ENCODE measurements at regions not wholly inside any gene's neighbourhood (a gene's known extent, or its start where the extent isn't known, plus 50 kb on each side); places are given as distances from the start of the nearest gene placed in this dataset.

DNA sequence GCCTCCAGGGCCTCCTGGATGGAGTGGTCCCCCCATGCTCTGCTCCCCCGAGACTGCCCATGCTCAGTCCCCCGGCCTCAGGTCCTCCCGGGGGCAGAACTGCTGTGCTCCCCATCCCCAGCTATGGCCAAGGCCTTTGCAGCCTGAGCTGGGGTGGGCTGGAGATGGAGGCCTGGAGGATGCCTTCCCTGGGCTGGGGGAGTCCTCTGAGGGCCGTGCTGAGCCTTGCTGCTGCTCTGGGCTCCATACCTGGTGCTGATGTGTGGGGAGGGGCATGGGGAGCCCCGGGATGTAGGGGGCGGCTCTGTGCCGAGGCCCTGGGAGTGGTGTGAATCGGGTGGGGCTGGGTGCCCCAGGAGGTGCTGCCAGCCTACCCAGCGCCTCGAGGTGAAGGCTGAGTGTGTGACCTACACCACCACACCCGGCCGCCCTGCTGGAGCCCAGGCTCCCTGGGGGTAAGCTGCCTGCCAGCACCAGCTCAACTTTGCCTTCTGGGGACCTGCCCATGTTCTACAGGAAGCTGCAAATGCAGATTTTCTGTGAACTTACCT is 109.5 kb downstream of the UNCX start:
- H3K9ac ChIP-seq, result no peak overlapping the region
- no peaks in the 10 kb centered on the region for H3K36me3 ChIP-seq (replicated peaks in 1 of 2; ENCODE audit: control insufficient read depth in 1 of 2, insufficient read depth in 2 of 2, low read length in 1 of 2)
- H3K9me3 ChIP-seq, result no peaks in the 10 kb centered on the region
- no peak overlapping the region for H2AFZ ChIP-seq (ENCODE audit: low read depth)
- TF ChIP-seq TEAD4 (IDR thresholded peaks at IDR 0.05; ENCODE audit: borderline replicate concordance, insufficient read depth), result no peak
- TF ChIP-seq, protein P1, sequence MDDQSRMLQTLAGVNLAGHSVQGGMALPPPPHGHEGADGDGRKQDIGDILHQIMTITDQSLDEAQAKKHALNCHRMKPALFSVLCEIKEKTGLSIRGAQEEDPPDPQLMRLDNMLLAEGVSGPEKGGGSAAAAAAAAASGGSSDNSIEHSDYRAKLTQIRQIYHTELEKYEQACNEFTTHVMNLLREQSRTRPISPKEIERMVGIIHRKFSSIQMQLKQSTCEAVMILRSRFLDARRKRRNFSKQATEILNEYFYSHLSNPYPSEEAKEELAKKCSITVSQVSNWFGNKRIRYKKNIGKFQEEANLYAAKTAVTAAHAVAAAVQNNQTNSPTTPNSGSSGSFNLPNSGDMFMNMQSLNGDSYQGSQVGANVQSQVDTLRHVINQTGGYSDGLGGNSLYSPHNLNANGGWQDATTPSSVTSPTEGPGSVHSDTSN (IDR thresholded peaks at IDR 0.05), result no peak
- TF ChIP-seq, protein P2, sequence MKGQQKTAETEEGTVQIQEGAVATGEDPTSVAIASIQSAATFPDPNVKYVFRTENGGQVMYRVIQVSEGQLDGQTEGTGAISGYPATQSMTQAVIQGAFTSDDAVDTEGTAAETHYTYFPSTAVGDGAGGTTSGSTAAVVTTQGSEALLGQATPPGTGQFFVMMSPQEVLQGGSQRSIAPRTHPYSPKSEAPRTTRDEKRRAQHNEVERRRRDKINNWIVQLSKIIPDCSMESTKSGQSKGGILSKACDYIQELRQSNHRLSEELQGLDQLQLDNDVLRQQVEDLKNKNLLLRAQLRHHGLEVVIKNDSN (IDR thresholded peaks at IDR 0.05; ENCODE audit: borderline replicate concordance, low read depth), result no peak
- H3K4me3 ChIP-seq (ENCODE audit: low read depth in 2 of 2, low read length in 1 of 2), result no peak overlapping the region
- H3K4me2 ChIP-seq, result no peak overlapping the region
- H3K79me2 ChIP-seq (ENCODE audit: insufficient read depth), result no peaks in the 10 kb centered on the region
- no peak for DNase-seq
- peaks cover 95% of the 10 kb centered on the region for H3K27me3 ChIP-seq (ENCODE audit: insufficient read depth)
- WGBS (ENCODE audit: low lambda C conversion rate), result 24% methylated on average over 11 of the region's 12 CpGs
- no peaks in the 10 kb centered on the region for H4K20me1 ChIP-seq (ENCODE audit: insufficient read depth)
- POLR2A ChIA-PET, result no interaction called here
- no peaks in the 10 kb centered on the region for H3K9me2 ChIP-seq
- no peaks in the 10 kb centered on the region for H3K4me1 ChIP-seq (ENCODE audit: control insufficient read depth in 1 of 2, insufficient read depth in 2 of 2, low read depth in 1 of 2, low read length in 1 of 2)
- no peaks in the 10 kb centered on the region for H3F3A ChIP-seq (replicated peaks; ENCODE audit: insufficient read depth)
- no peak overlapping the region for H3K27ac ChIP-seq (ENCODE audit: low read depth in 2 of 2, low read length in 1 of 2)
- CTCF ChIA-PET, result interaction anchor here (0.9 kb wide), 1 partner anchor 42 kb away, joined by 4 read pairs; no protein-coding TSS in a partner anchor

DNA sequence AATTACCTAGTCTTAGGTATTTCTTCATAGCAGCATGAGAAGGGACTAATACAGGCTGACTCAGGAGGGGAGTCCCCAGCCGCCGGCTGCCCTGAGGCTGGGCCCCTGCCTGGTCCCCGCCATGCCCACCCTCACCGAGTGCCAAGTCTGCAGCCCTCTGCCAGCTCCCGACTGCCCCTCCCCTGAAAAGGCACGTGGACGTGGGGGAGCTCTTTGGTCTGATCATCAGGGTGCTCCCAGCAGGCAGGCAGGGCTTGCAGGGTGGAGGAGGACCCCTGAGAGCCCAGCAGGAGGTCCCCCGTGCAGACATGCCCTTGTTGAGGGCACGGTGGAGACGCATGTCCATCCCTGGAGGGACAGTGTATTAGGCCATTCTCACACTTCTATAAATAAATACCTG is 110.9 kb downstream of the UNCX start:
- TF ChIP-seq FOXM1 (IDR thresholded peaks at IDR 0.05; ENCODE audit: low read depth), result no peak
- TF ChIP-seq RXRA (IDR thresholded peaks at IDR 0.05; ENCODE audit: borderline replicate concordance, low read depth), result no peak
- TF ChIP-seq CHD2 (IDR thresholded peaks at IDR 0.05; ENCODE audit: low read length, partially characterized antibody), result no peak
- TF ChIP-seq, protein P3, sequence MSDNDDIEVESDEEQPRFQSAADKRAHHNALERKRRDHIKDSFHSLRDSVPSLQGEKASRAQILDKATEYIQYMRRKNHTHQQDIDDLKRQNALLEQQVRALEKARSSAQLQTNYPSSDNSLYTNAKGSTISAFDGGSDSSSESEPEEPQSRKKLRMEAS (IDR thresholded peaks at IDR 0.05; ENCODE audit: low read depth), result no peak
- TF ChIP-seq, protein P1 (IDR thresholded peaks at IDR 0.05), result no peak
- TF ChIP-seq MEF2A (IDR thresholded peaks at IDR 0.05; ENCODE audit: borderline replicate concordance, low read depth), result no peak
- TF ChIP-seq YY1 (IDR thresholded peaks at IDR 0.05; ENCODE audit: low read depth), result no peak
- no peak for TF ChIP-seq NRF1 (IDR thresholded peaks at IDR 0.05; ENCODE audit: low read depth, low read length)
- TF ChIP-seq FOXJ3 (CRISPR knock-in tag; IDR thresholded peaks at IDR 0.05), result no peak
- no peak for TF ChIP-seq SMC3 (IDR thresholded peaks at IDR 0.05; ENCODE audit: low read depth, low read length)
- no peak for TF ChIP-seq TEAD4 (IDR thresholded peaks at IDR 0.05; ENCODE audit: borderline replicate concordance, insufficient read depth)
- TF ChIP-seq FOSL2 (IDR thresholded peaks at IDR 0.05; ENCODE audit: borderline replicate concordance, low read depth), result no peak
- no peak for TF ChIP-seq ELF1 (IDR thresholded peaks at IDR 0.05)
- TF ChIP-seq GABPA (IDR thresholded peaks at IDR 0.05; ENCODE audit: low read depth), result no peak
- TF ChIP-seq EP300 (IDR thresholded peaks at IDR 0.05; ENCODE audit: borderline replicate concordance in 1 of 2, low read depth in 1 of 2, low read length in 1 of 2), result no peak
- no peak for TF ChIP-seq MXI1 (IDR thresholded peaks at IDR 0.05; ENCODE audit: low read depth, low read length)
- no peak for TF ChIP-seq NFIC (IDR thresholded peaks at IDR 0.05; ENCODE audit: borderline replicate concordance)
- no peak for TF ChIP-seq SIN3A (IDR thresholded peaks at IDR 0.05; ENCODE audit: borderline replicate concordance, low read depth, low read length)
- no peak for TF ChIP-seq RFX5 (IDR thresholded peaks at IDR 0.05; ENCODE audit: low read length)
- TF ChIP-seq JUND (IDR thresholded peaks at IDR 0.05), result no peak
- no peaks in the 10 kb centered on the region for H3K4me1 ChIP-seq (ENCODE audit: control insufficient read depth in 1 of 2, insufficient read depth in 2 of 2, low read depth in 1 of 2, low read length in 1 of 2)
- DNase-seq, result no peak
- no peak overlapping the region for H3K4me3 ChIP-seq (ENCODE audit: low read depth in 2 of 2, low read length in 1 of 2)
- no peaks in the 10 kb centered on the region for H3K79me2 ChIP-seq (ENCODE audit: insufficient read depth)
- peaks cover 100% of the 10 kb centered on the region for H3K27me3 ChIP-seq (ENCODE audit: insufficient read depth)
- H3K9ac ChIP-seq, result no peak overlapping the region
- ChIA-PET CTCF (interaction anchor here (1.6 kb wide), 1 partner anchor 118 kb away, joined by 4 read pairs; no protein-coding TSS in a partner anchor), POLR2A (no interaction called here)
- no peaks in the 10 kb centered on the region for H3K9me2 ChIP-seq
- no peaks in the 10 kb centered on the region for H4K20me1 ChIP-seq (ENCODE audit: insufficient read depth)
- H3K9me3 ChIP-seq, result no peaks in the 10 kb centered on the region
- H3K4me2 ChIP-seq, result no peak overlapping the region
- no peaks in the 10 kb centered on the region for H3K36me3 ChIP-seq (replicated peaks in 1 of 2; ENCODE audit: control insufficient read depth in 1 of 2, insufficient read depth in 2 of 2, low read length in 1 of 2)
- no peaks in the 10 kb centered on the region for H3F3A ChIP-seq (replicated peaks; ENCODE audit: insufficient read depth)
- H2AFZ ChIP-seq (ENCODE audit: low read depth), result no peak overlapping the region
- 2% methylated on average over 9 of the region's 10 CpGs for WGBS (ENCODE audit: low lambda C conversion rate)
- H3K27ac ChIP-seq (ENCODE audit: low read depth in 2 of 2, low read length in 1 of 2), result no peak overlapping the region
